ENCODE measurements at regions not wholly inside any gene's neighbourhood (a gene's known extent, or its start where the extent isn't known, plus 50 kb on each side); places are given as distances from the start of the nearest gene placed in this dataset.

DNA sequence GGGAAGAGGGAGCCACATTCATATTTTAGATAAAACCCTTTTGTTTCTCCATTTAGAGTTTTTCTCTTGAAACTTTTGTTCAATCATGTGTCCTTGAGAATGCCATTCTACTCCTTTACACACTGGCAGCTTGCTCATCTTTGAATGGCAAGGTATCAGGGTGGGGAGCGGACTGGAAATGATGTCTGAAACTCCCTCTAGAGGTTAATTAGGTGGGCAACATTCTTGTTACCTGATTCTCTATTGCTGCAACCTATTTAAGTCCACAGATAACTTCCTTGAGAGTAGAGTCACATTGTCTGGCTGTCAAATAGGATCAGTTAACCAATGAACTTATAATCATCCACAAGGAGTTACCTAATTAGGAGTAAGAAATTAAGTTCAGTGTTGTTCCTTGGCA, 533.6 kb upstream of the API5 start:
- no peak for TF ChIP-seq EZH2 (IDR thresholded peaks at IDR 0.05; ENCODE audit: borderline replicate concordance, low read depth, low read length, severe bottlenecking)
- TF ChIP-seq, protein P1, sequence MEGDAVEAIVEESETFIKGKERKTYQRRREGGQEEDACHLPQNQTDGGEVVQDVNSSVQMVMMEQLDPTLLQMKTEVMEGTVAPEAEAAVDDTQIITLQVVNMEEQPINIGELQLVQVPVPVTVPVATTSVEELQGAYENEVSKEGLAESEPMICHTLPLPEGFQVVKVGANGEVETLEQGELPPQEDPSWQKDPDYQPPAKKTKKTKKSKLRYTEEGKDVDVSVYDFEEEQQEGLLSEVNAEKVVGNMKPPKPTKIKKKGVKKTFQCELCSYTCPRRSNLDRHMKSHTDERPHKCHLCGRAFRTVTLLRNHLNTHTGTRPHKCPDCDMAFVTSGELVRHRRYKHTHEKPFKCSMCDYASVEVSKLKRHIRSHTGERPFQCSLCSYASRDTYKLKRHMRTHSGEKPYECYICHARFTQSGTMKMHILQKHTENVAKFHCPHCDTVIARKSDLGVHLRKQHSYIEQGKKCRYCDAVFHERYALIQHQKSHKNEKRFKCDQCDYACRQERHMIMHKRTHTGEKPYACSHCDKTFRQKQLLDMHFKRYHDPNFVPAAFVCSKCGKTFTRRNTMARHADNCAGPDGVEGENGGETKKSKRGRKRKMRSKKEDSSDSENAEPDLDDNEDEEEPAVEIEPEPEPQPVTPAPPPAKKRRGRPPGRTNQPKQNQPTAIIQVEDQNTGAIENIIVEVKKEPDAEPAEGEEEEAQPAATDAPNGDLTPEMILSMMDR (IDR thresholded peaks at IDR 0.05; ENCODE audit: borderline replicate concordance, extremely low read depth, low read length, poor library complexity, severe bottlenecking), result no peak

Measured in DND-41 (cell line).